Neuronal stem cell (in vitro differentiated cells): ENCODE measurements at regions not wholly inside any gene's neighbourhood (a gene's known extent, or its start where the extent isn't known, plus 50 kb on each side); places are given as distances from the start of the nearest gene placed in this dataset.

Experiments used
- DNase-seq: peaks from one replicate; pipeline ENCODE4 v3.0.0-alpha.2; 2013; ENCODE audit warnings: low spot score
- H2AFZ ChIP-seq: one replicate; pipeline ENCODE4 v1.6.1; 2013; ENCODE audit warnings: mild to moderate bottlenecking, low read length, inconsistent platforms
- H2AK5ac ChIP-seq: 2 replicates; pipeline ENCODE4 v1.6.1; 2013; ENCODE audit warnings: low read depth, mild to moderate bottlenecking, inconsistent platforms, low read length, moderate library complexity, mixed read lengths
- H2BK120ac ChIP-seq: 2 replicates; pipeline ENCODE4 v1.6.1; 2013; ENCODE audit warnings: low read depth, mild to moderate bottlenecking, inconsistent platforms, low read length, moderate library complexity, mixed read lengths
- H2BK12ac ChIP-seq: one replicate; pipeline ENCODE4 v1.6.1; 2013; ENCODE audit warnings: low read length, inconsistent platforms
- H2BK15ac ChIP-seq: 2 replicates; pipeline ENCODE4 v1.6.1; 2013; ENCODE audit warnings: mild to moderate bottlenecking, low read length, inconsistent platforms, mixed read lengths
- H2BK5ac ChIP-seq: one replicate; pipeline ENCODE4 v1.6.1; 2013; ENCODE audit warnings: inconsistent platforms, mild to moderate bottlenecking, low read length, moderate library complexity
- H3K14ac ChIP-seq: one replicate; pipeline ENCODE4 v1.6.1; 2013; ENCODE audit warnings: low read length, inconsistent platforms
- H3K18ac ChIP-seq: 2 replicates; pipeline ENCODE4 v1.6.1; 2013; ENCODE audit warnings: low read length, inconsistent platforms
- H3K23ac ChIP-seq: 2 replicates; pipeline ENCODE4 v1.6.1; 2013; ENCODE audit warnings: low read depth, mild to moderate bottlenecking, mixed read lengths, low read length, inconsistent platforms; ENCODE audit not compliant: poor library complexity
- H3K27ac ChIP-seq: replicated peaks from 3 replicates; pipeline ENCODE4 v1.5.1; 2013; ENCODE audit warnings: low read length, inconsistent platforms
- H3K27me3 ChIP-seq, 3 experiments: 2 replicates each; pipeline ENCODE4 v1.6.1; 2013; ENCODE audit warnings: low read length in 3 of 3, mild to moderate bottlenecking in 2 of 3, inconsistent platforms in 1 of 3, low read depth in 1 of 3, mixed read lengths in 1 of 3, moderate library complexity in 1 of 3; ENCODE audit not compliant: control insufficient read depth in 3 of 3, insufficient read depth in 3 of 3
- H3K36me3 ChIP-seq, 2 donors: replicated peaks in 1 of 2; 2 replicates each; pipeline ENCODE4 v1.6.1; 2013; ENCODE audit warnings: low read length in 2 of 2; ENCODE audit not compliant: control insufficient read depth in 2 of 2, insufficient read depth in 2 of 2
- H3K4ac ChIP-seq: 2 replicates; pipeline ENCODE4 v1.6.1; 2013; ENCODE audit warnings: inconsistent platforms, mild to moderate bottlenecking, low read length, moderate library complexity
- H3K4me1 ChIP-seq, 2 donors: 1 replicate in 1 of 2; 2 replicates in 1 of 2; pipeline ENCODE4 v1.6.1; 2013; ENCODE audit warnings: low read length in 2 of 2, low read depth in 1 of 2; ENCODE audit not compliant: control insufficient read depth in 2 of 2, insufficient read depth in 1 of 2
- H3K4me2 ChIP-seq: one replicate; pipeline ENCODE4 v1.6.1; 2013; ENCODE audit warnings: mild to moderate bottlenecking, low read length, inconsistent platforms; ENCODE audit not compliant: insufficient read depth, poor library complexity, severe bottlenecking
- H3K4me3 ChIP-seq, 2 donors: 2 replicates each; pipeline ENCODE4 v1.5.1; 2013; ENCODE audit warnings: low read length in 2 of 2, mild to moderate bottlenecking in 2 of 2, inconsistent platforms in 1 of 2, moderate library complexity in 1 of 2
- H3K79me1 ChIP-seq: one replicate; pipeline ENCODE4 v1.6.1; 2013; ENCODE audit warnings: low read depth, mild to moderate bottlenecking, inconsistent platforms, low read length, moderate library complexity
- H3K9ac ChIP-seq: one replicate; pipeline ENCODE4 v1.6.1; 2013; ENCODE audit warnings: mild to moderate bottlenecking, low read depth, low read length, inconsistent platforms; ENCODE audit not compliant: poor library complexity
- H3K9me3 ChIP-seq, 2 donors: replicated peaks in 1 of 2; 2 replicates each; pipeline versions ENCODE3 to v1.6.1; 2013; ENCODE audit warnings: low read length in 2 of 2, mild to moderate bottlenecking in 2 of 2, inconsistent platforms in 1 of 2, low read depth in 1 of 2, mixed read lengths in 1 of 2, moderate library complexity in 1 of 2; ENCODE audit not compliant: control insufficient read depth in 2 of 2, insufficient read depth in 1 of 2
- H4K8ac ChIP-seq: one replicate; pipeline ENCODE4 v1.6.1; 2013; ENCODE audit warnings: low read depth, mild to moderate bottlenecking, inconsistent platforms, low read length, moderate library complexity
- H4K91ac ChIP-seq: one replicate; pipeline ENCODE4 v1.6.1; 2013; ENCODE audit warnings: low read length, low read depth, mild to moderate bottlenecking, inconsistent platforms; ENCODE audit not compliant: poor library complexity
- WGBS, 2 donors: extraction: QIAGEN DNeasy Blood & Tissue Kit; methylation state at CpG; one replicate each; pipeline ENCODE4 v1.1.7; 2013; ENCODE audit warnings: missing lambda C conversion rate in 2 of 2, mixed read lengths in 1 of 2; ENCODE audit not compliant: insufficient read length in 2 of 2, insufficient replicate concordance in 1 of 2; ENCODE audit errors: extremely low coverage in 2 of 2; 5-methylcytosine and 5-hydroxymethylcytosine counted together

DNA sequence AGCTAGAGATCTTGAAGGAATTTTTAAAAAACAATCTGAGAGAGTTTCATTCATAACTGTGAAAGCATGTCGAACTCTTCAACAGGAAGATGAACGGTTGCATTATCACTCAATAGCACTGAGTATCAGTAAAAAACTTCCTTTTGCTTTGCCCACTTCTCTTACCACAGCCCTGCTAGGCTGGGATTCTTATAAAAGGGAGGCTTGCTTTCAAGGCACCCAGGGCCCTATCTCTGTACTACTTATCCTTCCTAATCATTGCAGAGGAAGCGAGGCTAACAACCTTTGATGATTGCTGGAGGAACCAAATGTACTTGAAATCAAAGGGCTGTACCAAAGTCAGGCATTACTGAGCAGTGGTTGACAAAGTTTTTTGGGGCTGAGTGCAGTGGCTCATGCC is 71.2 kb downstream of the SNRPE start:
- H3K27ac ChIP-seq, result no peak overlapping the region
- DNase-seq, result no peak
- H4K91ac ChIP-seq, result no peak overlapping the region
- H2BK12ac ChIP-seq, result no peak overlapping the region
- H2AK5ac ChIP-seq, result no peak overlapping the region
- WGBS, 2 donors, result no CpG with 5 or more reads among the region's 3 CpGs
- no peak overlapping the region for H3K23ac ChIP-seq
- H2AFZ ChIP-seq, result no peak overlapping the region
- no peak overlapping the region for H3K18ac ChIP-seq
- no peaks in the 10 kb centered on the region for H3K27me3 ChIP-seq
- H3K36me3 ChIP-seq, result no peaks in the 10 kb centered on the region
- no peak overlapping the region for H2BK120ac ChIP-seq
- H3K14ac ChIP-seq, result no peak overlapping the region
- no peaks in the 10 kb centered on the region for H3K9me3 ChIP-seq
- no peak overlapping the region for H2BK15ac ChIP-seq
- no peaks in the 10 kb centered on the region for H3K4me1 ChIP-seq
- H3K79me1 ChIP-seq, result no peaks in the 10 kb centered on the region
- no peak overlapping the region for H3K4ac ChIP-seq
- no peak overlapping the region for H4K8ac ChIP-seq
- H3K9ac ChIP-seq, result no peak overlapping the region
- no peak overlapping the region for H2BK5ac ChIP-seq
- H3K4me2 ChIP-seq, result no peak overlapping the region
- H3K4me3 ChIP-seq, result no peak overlapping the region

DNA sequence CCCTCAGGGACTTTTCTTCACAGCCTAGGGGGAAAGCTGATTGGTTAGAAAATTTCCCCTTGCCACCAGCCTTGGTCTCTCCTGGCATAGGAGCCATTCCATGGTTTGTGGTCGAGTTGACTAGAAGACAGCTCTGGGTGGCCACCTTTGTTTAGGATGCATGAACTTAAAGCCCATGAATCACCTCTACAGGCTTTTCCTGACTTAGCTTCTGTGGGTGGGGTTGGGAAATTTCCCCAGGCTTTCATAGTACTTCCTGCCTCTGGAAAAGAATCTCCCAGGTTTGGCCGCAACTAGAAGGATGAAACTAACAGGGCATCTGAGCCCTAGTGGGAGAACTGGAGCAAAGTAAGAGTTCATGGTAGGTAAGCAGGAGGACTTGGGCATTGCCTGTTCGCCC is 72.6 kb downstream of the SNRPE start:
- H3K36me3 ChIP-seq, result no peaks in the 10 kb centered on the region
- H2BK15ac ChIP-seq, result no peak overlapping the region
- H4K8ac ChIP-seq, result no peak overlapping the region
- no peak overlapping the region for H2AFZ ChIP-seq
- H4K91ac ChIP-seq, result no peak overlapping the region
- H3K4me3 ChIP-seq, result no peak overlapping the region
- H3K14ac ChIP-seq, result no peak overlapping the region
- no peak overlapping the region for H2BK120ac ChIP-seq
- no peak overlapping the region for H3K4me2 ChIP-seq
- no peak for DNase-seq
- no CpG with 5 or more reads among the region's 3 CpGs for WGBS, 2 donors
- no peak overlapping the region for H2BK5ac ChIP-seq
- no peaks in the 10 kb centered on the region for H3K4me1 ChIP-seq
- no peak overlapping the region for H2AK5ac ChIP-seq
- no peak overlapping the region for H3K18ac ChIP-seq
- no peak overlapping the region for H3K9ac ChIP-seq
- H3K27me3 ChIP-seq, result no peaks in the 10 kb centered on the region
- no peak overlapping the region for H2BK12ac ChIP-seq
- H3K27ac ChIP-seq, result no peak overlapping the region
- H3K23ac ChIP-seq, result no peak overlapping the region
- no peaks in the 10 kb centered on the region for H3K79me1 ChIP-seq
- no peaks in the 10 kb centered on the region for H3K9me3 ChIP-seq
- H3K4ac ChIP-seq, result no peak overlapping the region

DNA sequence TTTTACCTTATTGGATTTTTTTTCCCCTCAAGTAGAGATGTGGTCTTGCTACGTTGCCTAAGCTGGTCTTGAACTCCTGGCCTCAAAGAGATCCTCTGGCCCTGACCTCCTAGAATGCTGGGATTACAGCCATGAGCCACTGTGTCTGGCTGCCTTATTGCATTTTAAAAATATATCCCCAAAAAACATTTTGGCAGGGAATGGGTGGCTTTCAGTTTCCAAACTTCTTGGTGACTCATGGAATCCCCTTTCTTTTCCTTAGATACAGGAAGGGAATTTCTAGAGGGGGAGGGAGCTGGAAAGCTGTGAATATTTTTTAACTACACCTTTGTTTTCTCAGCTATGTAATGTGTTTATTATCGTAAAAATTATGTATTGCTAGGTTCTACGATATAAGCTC is 73.3 kb downstream of the SNRPE start:
- no peak overlapping the region for H2BK12ac ChIP-seq
- H3K14ac ChIP-seq, result no peak overlapping the region
- H2AK5ac ChIP-seq, result no peak overlapping the region
- no peaks in the 10 kb centered on the region for H3K36me3 ChIP-seq
- no peak overlapping the region for H2AFZ ChIP-seq
- H3K4me2 ChIP-seq, result no peak overlapping the region
- no CpG with 5 or more reads among the region's 3 CpGs for whole genome bisulfite sequencing, 2 donors
- H4K8ac ChIP-seq, result no peak overlapping the region
- no peak overlapping the region for H3K27ac ChIP-seq
- no peak overlapping the region for H3K4me3 ChIP-seq
- no peak overlapping the region for H3K18ac ChIP-seq
- H3K9ac ChIP-seq, result no peak overlapping the region
- no peak overlapping the region for H3K23ac ChIP-seq
- DNase-seq, result no peak
- no peak overlapping the region for H2BK5ac ChIP-seq
- no peak overlapping the region for H2BK120ac ChIP-seq
- H3K27me3 ChIP-seq, result no peaks in the 10 kb centered on the region
- no peak overlapping the region for H2BK15ac ChIP-seq
- no peaks in the 10 kb centered on the region for H3K4me1 ChIP-seq
- no peak overlapping the region for H3K4ac ChIP-seq
- no peaks in the 10 kb centered on the region for H3K9me3 ChIP-seq
- no peak overlapping the region for H4K91ac ChIP-seq
- no peaks in the 10 kb centered on the region for H3K79me1 ChIP-seq

- no peaks in the 10 kb centered on the region for H3K4me1 ChIP-seq
- H3K4me3 ChIP-seq, result no peak overlapping the region
- no peak overlapping the region for H2BK120ac ChIP-seq
- H2AFZ ChIP-seq, result no peak overlapping the region
- no peak overlapping the region for H2BK12ac ChIP-seq
- H3K4me2 ChIP-seq, result no peak overlapping the region
- H3K18ac ChIP-seq, result no peak overlapping the region
- H3K79me1 ChIP-seq, result no peaks in the 10 kb centered on the region
- WGBS, 2 donors, result no CpG with 5 or more reads among the region's 2 CpGs
- no peaks in the 10 kb centered on the region for H3K27me3 ChIP-seq
- no peak overlapping the region for H2AK5ac ChIP-seq
- no peaks in the 10 kb centered on the region for H3K9me3 ChIP-seq
- H2BK15ac ChIP-seq, result peak overlapping the region; percentile 56
- no peak overlapping the region for H3K27ac ChIP-seq
- no peaks in the 10 kb centered on the region for H3K36me3 ChIP-seq
- H3K4ac ChIP-seq, result no peak overlapping the region
- H2BK5ac ChIP-seq, result no peak overlapping the region
- no peak overlapping the region for H3K23ac ChIP-seq
- DNase-seq, result no peak
- no peak overlapping the region for H3K9ac ChIP-seq
- H3K14ac ChIP-seq, result no peak overlapping the region
- H4K91ac ChIP-seq, result no peak overlapping the region
- H4K8ac ChIP-seq, result no peak overlapping the region
These were observed 73.9 kb downstream of the SNRPE start for GRCh38 chr1:203935321-203935720.
